Muscle of arm (tissue), 1 donor: ENCODE measurements at regions not wholly inside any gene's neighbourhood (a gene's known extent, or its start where the extent isn't known, plus 50 kb on each side); places are given as distances from the start of the nearest gene placed in this dataset.

ENCODE experiments used
- DNase-seq: peaks from one replicate; pipeline ENCODE4 v3.0.0-alpha.2; 2013

DNA sequence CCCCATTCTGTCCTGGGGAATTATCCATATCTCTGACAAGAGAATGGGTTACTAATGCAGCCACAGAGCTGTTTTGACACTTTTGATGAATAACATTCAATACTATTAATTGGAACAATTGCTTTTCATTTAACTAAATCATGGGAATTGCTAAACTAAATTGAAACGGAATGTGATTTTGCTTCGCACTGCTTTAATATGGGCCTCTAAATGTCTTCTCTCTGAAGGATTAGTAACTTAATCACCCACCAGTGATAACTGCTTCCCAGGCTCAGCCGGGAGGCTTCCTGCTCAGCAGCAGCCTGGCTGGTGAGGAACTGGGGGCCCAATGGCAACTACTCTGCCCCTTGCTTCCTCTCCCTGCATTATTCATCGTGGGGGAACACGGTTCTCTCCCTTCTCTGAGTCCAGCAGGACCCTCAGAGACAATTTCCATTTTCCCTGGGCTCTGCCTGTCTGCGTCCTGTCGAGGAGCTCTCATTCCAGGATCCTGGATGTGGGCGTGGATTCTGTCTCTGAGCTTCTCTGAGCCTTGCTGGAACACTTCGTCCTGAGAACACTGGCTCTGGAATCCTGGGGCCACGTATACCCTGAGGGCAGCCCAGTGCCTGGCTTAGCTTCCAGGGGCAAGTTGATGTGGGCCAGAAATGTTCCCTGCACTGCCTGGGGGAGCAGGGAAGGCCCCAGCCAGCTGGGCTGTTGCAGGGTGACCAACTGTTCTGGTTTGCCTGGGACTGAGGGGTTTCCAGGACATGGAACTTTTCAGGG lies 308.9 kb downstream of the DHX35 start:
- no peak for DNase-seq

DNA sequence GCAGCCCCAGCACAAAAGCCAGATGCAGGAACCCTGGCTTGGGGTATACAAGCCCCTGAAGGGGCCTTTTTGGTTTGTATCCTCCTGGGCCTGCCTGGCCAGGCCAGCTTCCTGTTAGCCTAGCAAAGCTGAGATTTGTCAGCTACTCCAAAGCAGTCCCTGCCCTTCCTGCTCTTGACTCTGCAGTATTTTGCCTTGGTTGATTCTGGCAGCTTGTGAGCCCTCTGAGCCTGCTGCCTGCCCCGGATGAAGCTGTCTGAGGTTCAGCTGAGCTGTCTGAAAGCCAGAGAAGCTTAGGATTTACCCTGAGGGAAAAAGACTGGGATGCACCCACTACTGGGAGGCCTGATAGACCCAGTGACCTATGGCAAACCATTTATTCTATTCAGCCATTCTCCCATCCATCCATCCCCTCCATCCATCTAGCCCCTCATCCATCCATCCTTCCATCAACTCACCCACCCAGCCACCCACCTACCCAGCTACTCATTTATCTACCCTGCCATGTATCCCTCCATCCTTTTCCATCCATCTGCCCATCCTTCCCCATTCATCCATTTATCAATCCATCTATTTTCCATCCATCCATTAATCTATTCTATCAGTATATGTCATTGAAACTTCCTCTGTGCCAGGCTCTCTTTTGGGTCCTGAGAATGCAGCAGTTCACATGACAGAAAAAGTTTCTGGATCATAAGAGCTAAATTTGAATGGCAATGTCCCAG lies 307.5 kb downstream of the DHX35 start:
- no peak for DNase-seq

DNA sequence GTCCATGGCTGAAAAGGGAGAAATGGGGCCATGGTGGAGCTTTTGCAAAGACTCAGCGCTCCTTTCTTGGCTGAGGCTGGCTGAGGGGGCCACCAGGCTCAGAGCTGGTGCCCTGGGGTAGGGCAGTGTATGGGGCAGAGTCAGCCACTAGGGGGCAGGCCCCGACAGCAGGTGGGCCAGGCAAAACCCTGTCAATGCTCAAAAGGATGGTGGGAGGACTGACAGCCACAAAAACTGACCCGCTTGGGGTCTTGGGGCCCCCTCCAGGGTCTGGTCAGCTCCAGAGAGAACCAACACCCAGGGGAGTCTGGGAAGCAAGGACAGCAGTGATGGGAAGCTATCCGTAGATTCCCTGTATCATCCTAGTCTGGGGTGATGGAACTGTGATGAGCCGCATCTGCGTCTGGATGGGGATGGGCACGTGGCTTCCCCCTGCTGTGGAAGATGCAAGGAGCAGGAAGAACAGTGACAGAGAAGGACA lies 306.9 kb downstream of the DHX35 start:
- peak; percentile 51 for DNase-seq

DNA sequence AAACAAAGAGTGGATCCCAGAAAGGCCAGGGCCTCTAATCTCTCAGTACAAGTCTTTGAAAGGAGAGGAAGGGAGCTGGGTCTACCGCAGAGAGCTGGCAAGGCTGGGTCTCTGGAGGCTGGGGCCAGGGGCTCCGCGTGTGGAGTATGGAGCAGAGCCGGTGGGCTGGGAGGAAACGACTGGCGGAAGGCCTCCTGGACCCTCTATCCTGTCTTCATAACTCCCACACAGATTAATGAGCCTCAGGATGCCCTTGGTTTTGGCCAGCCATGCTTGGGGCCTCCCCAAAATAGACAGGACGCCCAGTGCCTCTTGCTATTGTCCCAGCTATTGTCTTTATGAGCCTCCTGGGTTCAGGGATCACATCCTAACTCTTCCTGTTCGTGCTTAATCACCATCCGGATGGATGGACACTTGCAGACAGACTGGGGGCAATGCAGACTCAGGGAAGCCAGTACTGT lies 306.4 kb downstream of the DHX35 start:
- DNase-seq: peak; percentile 55

DNA sequence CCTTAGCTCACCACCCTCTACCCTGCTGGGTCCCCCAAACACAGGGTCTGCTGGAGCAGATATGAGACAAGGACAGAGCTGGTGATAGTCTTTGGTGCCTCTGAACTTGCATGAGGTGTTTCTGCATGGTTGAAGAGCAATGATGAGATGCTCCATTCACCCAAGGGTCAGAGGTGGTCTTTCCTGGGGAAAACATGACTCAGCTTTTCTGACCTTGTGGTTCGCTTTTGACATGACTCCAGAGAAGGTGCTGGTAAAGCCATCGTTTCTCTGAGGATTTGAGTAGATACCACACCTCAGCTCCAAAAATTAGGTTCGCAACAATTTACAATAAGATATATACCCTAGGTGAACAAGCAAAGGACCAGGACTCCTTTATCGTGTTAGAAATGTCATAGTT lies 304.8 kb downstream of the DHX35 start:
- no peak for DNase-seq

DNA sequence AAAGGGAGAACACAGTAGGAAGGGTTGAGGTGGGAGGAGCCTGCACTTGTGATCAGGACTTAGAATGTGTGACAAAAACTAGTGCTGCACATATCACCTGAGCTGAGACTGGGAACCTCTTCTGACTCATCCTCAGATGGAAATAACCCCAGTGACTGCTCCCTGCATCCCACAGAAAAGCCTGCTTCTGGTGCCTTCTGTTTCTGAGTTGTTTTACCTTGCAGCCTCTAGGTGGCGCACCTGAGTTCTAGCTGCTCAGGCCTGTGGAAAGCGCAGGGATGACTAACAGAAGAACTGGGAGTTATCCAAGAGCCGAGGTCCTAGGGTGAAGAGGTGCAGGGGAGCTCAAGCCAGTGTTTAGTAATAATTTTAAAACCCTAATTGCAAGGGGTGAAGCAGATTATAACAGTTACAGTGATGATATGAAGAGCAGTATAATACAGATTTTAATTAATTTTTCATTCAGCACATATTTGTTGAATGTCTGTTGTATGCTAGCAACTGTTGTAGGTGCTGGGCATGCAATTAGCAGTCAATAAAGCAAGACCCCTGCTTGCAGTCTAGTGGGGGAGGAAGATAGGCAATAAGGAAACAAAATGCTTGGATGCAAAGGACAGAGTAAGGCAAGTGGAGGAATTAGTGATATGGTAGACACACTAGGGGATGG lies 302.5 kb downstream of the DHX35 start:
- peak; percentile 70 for DNase-seq

DNA sequence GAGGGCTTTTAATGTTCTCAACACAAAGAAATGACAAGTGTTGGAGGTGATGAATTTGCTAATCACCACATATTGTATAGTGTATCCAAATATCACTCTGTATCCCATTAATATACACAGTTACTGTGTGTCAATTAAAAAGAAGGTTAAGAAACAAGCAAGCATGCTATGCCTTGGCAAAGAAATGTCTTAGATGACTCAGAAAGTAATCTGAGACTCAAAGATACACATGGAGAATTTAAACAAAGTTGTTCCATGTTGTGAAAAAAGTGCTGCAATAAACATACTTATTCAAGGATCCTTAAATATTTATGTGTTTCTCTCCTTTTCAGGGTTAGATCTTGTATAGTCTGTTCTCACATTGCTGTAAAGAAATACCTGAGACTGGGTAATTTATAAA lies 300.9 kb downstream of the DHX35 start:
- no peak for DNase-seq

DNA sequence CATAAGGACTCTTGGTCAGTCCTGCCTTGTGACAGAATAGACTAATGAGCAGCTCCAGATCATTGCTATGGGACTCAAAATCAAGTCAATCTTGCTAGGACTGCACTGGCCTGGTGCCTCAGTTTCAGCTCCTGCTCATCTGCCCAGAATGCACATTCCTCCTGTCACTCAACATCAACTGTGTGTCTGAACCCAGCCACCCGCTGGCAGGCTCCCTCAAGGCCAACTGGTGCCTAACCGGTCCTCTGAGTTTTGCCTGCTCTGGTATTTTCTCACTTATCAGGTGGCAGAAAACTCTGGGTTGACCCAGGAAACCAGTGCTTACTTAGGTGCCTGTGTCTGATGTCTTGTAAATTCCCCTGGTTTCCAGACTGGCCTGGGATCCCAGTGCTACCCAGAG lies 297.7 kb downstream of the DHX35 start:
- DNase-seq: no peak

DNA sequence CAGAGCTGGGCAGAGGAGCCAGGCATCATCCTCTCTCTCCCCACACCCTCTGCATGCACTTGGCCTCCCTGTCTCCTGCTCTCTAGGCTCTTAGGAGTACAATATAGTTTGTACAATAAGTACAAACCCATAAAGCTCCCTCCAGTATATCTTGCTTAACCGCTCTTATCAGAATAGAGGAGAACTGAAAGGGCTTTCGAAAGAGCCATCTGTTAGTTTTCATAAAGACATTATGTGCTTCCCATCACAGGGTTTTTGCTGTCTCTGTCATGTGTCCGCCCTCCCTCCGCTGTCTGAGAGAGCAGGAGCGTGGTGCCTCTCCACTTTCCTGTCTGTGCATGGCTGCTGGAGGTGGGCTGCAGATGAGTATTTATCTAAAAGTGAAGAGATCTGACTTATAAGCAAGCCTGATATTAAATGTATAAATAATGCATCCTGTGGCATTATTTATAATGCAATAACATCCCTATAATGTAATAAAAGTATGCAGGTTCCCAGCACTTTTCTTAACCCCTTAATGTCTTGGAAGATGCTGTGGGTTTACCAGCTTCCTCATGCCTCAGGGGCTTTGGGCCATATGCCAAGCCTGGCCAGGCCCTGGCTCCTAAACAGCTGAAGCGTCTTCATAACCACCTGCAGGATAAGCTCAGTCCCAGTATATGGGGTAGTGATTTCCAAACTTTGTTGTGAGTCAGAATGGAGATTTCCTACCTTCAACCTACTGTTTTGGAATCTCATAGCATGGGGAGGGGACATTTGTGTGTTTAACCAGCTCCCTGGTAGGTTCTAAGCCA lies 297.1 kb downstream of the DHX35 start:
- no peak for DNase-seq

DNA sequence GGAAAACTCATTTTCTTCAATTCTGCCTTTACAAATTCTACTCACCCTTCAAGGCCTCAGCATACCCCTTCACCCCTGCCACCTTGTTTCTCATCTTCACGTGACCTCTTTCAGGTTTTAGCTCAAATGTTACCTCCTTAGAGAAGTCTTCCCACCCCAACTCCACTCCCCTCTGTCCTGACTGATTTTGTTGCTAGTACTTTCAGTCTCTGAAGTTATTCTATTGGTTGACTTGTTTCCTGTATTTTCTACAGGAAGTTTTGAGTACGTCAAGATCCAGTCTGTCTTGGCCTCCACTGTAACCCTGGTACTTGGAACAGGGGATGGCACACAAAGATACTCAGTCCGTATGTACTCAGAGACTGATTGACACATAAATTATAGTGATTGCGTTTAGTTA lies 296.1 kb downstream of the DHX35 start:
- DNase-seq: no peak

DNA sequence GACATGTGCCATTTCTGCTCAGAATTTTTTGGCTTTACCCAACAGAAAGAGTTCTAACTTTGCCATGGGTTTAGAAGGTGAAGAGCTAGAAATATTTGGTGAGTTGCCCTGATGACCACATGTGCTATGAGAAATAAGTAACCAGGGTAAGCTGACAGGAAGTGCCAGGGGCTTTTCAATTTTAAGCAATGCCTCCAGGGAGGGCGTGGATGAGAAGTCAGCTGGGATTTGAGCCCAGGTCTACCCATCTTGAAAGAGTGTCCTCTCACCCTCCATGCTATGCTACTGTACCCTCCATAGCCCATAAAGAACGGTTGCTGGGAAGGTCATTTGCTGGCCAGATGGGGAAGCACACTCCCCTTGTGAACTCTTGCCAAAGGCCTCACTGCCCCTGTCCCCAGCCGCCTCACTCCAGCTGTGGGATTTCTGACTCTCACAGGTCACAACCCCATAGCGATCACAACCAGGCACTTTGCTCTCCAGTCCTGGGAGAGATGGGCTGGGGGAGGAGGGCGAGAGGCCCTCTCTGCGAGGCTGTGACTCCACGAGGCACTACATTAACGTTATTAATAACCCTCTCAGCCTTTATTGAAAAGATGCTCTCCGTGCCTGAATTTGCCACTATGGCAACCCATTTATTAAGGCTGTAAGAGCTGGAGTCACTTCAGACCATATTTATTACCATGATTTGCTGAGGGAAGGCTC lies 291.1 kb downstream of the DHX35 start:
- no peak for DNase-seq

DNA sequence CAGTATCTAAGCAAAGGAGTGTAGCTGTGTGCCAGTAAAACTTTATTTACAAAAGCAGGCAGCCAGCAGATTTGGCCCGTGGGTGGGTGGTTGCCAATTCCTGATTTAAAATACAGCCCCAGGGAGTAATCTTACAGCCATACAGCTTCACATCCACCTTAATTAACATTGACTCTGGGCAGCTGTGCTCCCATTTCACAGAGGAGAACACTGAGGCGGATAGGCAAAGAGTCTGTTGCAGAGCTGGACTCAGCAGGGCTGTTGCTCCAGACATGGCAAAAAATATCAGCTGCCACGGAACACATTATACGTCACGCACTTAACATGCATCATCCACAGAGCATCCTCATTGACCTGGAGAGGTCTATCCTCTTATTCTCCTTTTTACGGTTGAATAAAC lies 289.9 kb downstream of the DHX35 start:
- no peak for DNase-seq

DNA sequence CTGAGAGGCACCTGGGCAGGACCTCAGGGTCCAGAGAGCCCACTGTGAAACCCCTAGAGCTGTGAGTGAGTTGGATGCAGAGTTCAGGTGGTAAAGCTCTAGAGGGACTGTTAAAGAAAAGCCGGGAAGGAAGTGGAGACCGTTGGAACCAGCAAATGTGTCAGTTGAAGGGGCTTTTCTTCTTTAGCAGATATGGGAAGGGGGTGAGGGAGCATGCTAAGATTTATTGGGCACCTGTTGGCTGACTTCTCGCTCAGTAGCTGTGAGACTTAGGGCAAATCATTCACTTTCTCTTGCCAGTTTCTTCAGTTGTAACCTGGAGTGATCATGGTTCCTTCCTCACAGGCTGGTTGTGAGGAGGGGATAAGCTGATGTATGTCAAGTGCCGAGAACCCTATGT lies 287.7 kb downstream of the DHX35 start:
- no peak for DNase-seq

DNA sequence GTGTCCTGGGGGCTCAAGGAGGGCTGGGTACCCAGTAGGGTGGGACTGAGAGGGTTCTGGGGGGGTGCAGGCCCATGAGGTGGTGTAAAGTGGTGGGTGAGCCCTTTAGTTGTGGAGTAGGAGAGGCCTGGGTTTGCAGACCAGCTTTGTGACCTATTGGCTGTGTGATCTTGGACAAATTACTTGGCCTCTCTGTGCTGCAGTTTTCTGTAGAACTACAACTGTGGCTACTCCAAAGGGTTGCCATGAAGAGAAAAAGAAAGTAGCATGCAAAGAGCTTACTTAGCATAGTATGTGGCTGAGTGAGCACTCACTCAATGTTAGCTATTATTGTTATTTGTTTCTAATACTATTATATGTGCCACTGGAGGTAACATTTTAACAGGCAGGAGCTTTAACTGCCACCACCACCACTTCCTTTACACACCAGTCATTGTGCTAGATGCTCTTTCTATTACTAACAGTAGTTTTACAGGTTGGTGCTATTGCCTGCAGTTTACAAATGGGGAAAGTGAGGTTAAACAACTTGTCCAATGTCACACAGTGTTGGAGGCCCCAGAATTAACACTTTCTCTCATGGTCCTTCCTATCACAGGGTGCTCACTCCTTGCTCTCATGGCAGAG lies 286.8 kb downstream of the DHX35 start:
- DNase-seq: no peak

DNA sequence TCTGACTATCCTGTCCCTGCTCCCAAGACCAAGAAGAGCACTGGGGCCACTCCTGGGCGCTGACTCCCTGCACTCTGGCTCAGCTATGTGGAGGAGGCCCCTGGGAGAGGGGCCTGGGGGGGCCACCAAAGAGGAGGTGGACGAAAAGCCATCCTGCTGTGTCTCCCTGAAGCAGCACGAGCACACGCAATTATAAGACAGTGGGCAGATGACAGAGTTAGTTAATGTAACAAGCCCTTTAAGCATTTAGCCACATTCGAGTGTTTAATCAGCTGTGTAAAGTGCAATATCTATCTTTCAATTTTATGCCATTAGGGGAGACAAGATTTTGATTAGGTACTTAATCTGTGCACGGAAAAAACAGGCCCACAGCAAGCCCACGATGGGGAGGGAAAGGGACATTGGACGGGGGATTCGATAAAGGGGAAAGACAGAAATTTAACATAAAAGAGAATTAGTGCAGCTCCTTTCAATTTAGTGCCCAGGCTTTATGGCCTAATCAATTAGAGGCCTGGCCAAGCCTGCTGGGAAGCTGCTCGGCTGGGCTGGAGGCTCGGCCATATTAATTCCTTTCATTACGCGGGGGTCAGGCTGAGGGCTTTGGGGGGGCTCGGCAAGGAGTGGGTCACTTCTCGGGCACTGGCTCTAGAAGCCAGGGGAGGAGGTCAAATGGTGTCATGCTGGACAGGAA lies 286.2 kb downstream of the DHX35 start:
- no peak for DNase-seq

DNA sequence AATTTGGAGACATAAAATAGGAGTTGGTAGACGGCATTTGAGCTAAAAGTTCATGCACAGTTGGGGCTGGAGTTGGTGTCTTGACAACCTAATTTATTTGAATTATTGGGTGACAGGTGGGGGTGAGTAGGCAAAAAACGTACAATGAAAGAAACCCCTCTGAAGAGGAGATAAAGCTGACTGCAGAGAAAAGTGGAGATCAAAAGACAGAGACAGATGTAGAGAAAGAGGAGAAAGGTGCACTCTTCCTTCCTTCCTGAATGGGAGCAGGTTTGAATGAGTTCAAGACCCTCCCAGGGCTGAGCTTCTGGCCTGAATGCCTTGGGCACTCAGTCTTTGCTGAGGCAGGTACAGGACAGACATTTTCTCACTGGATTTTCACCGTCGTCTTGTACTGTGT lies 284.3 kb downstream of the DHX35 start:
- DNase-seq: no peak

DNA sequence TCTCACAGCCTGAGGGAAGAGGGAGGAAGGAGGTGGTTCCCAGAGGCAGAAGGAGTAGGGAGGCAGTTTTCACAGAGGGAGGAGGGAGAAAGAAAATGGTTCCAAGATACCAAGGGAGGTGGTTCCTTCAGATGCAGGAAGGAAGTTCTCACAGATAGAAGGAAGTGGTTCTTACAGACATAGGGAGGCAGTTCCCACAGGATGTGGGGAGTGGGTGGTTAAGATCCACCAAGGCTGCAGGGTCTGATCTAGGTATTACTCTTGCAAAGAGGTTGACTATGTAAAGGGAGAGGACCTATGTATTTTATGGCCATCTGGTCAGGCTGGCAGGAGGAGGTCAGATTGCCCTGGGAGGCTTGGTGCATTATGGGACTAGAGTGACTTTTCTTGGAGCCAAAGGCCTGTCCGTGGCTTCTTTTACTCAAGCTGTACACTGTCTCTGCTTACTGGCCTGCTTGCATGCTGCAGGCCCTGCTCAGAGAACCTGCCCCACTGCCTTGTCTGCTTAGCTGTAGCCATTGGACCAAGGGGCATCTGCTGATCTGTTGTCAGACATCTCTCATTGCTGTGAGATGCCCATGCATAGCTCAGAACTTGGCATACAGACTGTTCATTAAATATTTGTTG lies 283.7 kb downstream of the DHX35 start:
- DNase-seq: no peak

DNA sequence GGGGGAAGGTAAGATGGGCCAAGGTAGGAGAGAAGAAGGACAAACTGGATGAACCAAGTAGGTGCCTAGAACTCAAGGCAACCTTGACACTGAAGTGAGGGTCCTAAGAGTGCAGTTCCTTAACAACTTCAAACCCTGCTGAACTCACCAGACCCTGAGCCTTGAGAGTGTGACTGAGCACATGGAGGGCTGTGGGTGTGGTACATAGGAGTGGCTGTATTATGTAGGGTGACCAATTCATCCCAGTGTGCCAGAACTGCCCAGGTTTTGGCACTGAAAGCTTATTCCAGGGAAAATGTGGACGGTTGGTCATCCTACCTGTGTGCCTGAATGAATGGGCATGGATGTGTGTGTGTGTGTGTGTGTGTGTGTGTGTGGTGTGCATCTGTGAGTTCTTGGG lies 281.8 kb downstream of the DHX35 start:
- DNase-seq: no peak

DNA sequence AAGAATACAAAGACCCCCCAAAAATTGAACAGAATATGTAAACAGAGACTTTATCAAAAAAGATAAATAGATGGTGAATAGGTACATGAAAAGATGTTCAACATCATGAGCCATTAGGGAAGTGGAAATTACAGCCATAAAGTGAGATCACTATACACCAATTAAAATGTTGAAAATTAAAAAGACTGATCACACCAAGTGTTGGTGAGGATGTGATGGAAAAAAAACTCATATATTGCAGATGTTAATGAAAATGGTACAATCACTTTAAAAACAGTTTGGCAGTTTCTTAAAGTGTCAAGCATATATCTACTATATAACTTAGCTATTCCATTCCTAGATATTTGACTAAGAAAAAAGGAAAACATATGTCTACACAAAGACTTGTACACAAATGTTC lies 280.5 kb downstream of the DHX35 start:
- no peak for DNase-seq
